HG03520 (cell line): ENCODE measurements at regions not wholly inside any gene's neighbourhood (a gene's known extent, or its start where the extent isn't known, plus 50 kb on each side); places are given as distances from the start of the nearest gene placed in this dataset.
"Not testable (repeated sequence)": the region's sequence is repeated elsewhere in the genome, so short reads cannot be mapped to it uniquely, and the experiment has no call there.

Source experiments
- ATAC-seq: cut with Tn5 transposase; IDR thresholded peaks from one replicate; pipeline ENCODE4 v1.9.1; 2021; ENCODE audit warnings: mild to moderate bottlenecking, moderate library complexity; ENCODE audit not compliant: unreplicated experiment

- ATAC-seq: no peak
Observed at GRCh38 chr6:95660544-95660943, 83.2 kb downstream of the MANEA start.

DNA sequence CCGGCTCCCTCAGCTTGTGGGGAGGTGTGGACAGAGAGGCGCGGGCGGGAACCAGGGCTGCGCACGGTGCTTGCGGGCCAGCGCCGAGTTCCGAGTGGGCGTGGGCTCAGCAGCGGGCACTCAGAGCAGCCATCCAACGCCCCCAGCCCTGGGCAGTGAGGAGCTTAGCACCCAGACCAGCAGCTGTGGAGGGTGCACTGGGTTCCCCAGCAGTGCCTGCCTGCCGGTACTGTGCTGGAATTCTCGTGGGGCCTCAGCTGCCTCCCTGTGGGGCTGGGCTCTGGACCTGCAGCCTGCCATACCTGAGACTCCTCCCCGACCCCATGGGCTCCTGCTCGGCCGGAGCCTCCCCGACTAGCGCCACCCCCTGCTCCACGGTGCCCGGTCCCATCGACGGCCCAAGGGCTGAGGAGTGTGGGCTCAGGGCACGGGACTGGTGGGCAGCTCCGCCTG lies 92.7 kb downstream of the MANEA start:
- no peak for ATAC-seq

DNA sequence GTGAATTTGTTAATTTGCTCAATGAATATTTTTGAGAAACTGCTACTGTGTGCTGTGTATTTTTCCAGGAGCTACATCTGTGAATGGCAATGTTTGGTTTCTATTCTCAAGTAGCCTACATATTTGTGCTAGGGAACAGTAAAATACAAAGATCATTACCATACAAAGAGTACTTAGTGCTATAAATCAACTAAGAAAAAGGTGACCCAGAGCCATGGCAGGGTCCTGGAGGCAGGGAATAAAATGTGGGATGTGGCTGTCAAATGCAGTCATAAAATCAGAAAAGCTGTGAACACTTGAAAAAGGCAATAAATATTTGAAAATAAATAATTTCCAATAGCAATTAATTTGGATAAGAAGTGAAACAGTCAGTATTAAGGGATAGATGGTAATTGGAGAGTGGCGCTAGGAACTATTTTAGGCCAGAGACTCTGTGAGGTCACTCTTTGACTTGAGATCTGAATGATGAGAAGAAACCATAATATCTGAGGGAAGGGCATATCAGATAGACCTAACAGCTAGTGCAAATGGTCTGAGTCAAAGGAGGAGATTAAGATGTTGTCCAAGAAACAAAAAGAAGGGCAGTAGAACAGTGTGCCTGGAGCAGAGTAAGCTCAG lies 98.8 kb downstream of the MANEA start:
- no peak for ATAC-seq

DNA sequence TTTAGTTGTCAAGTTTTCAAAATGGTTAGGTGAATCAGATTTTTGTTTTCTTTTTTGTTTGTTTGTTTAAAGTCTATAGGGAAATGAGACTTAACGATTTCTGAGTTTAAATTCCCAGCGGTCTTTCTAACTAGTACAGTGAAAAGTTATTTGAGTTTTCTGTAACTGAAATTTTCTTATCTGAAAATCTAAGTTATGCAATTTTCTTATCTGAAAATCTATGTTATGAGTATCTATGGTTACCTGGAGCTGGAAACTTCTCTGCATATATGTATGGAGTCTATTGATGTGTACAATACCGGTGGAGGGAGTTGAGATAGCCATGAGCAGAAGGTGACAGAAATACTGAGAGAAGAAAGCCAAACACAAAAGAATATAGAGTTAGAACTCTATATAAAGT lies 102.6 kb downstream of the MANEA start:
- no peak for ATAC-seq

DNA sequence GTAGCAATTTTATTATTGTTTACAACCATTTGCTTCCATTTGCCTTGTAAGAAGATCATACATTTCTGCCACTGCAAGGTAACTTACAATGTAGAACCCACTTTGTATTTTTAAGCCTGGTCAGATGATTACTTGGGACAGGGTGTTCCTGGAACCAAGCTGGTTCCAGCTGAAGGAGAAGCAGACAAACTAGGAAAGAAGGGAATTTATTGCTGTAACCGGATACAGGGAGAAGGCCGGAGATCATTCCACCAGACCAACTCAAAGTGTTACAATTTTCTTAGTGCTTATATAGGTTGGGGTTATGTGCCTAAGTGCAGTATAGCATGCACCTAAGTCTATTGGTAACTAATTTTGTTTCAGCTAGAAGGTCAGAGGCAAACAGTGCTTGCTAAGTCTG lies 104.4 kb downstream of the MANEA start:
- no peak for ATAC-seq

GRCh38 chr6:95682476-95682875 lies 105.1 kb downstream of the MANEA start:
- no peak for ATAC-seq

DNA sequence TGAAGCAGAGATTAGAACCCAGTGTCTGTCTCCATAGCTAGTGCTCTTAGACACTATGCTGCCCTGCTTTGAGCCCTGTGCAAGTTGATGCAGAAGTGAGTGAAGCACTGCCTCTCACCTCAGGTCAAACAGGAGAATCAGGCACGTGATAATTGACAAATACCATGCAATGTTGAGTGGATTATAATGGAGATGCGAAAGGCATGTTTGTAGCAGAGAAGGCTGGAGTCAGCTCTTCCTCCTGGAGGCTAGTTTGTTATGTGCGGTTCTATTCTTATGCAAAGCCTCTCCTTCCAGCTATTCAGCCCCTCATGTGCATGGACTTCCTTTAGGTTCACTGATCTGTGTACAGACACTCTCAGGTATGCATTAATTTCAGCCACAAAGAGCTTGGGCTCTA lies 108.5 kb downstream of the MANEA start:
- no peak for ATAC-seq

- no peak for ATAC-seq
Observed at GRCh38 chr6:95686272-95686671, 108.9 kb downstream of the MANEA start.

DNA sequence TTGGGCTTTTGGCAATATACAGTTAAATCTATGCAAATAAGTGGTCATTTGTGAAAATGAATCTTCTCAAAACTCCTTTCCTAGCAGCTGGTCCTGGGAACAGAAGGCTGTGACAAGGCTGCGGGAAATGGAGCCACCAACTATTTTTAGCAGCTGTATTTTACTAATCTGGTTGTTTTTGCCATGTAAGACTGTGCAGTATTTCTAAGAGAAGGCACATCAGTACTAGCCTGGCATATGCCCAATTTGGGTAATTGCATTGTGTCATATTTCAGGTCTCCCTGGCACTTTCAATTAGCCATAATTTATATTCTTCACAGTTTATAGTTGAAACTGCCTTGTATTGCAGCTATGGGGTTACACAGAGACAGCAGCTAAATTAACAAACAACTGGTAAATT lies 109.6 kb downstream of the MANEA start:
- no peak for ATAC-seq

DNA sequence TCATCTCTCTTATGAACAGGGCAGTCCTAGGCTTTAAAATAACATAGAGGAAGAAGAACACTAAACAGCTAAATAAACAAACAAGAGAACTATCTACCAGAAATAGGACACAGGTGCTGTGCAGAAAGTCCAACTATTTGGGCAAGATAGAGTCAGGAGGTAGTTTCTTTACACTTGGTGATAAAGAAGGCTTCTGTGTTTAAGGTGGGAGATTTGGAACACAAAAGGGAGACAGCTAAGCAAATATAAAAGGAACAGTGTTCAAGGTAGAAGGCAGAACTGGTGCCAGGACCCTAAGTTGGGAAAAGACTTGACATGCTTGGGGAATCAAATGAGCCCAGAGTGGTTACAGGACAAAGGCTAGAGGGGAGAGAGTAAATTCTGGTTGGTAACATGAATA lies 110.5 kb downstream of the MANEA start:
- no peak for ATAC-seq

GRCh38 chr6:95690328-95690727 lies 113.0 kb downstream of the MANEA start:
- ATAC-seq: peak; percentile 82

- no peak for ATAC-seq
Observed at GRCh38 chr6:95693108-95693507, 115.8 kb downstream of the MANEA start.

DNA sequence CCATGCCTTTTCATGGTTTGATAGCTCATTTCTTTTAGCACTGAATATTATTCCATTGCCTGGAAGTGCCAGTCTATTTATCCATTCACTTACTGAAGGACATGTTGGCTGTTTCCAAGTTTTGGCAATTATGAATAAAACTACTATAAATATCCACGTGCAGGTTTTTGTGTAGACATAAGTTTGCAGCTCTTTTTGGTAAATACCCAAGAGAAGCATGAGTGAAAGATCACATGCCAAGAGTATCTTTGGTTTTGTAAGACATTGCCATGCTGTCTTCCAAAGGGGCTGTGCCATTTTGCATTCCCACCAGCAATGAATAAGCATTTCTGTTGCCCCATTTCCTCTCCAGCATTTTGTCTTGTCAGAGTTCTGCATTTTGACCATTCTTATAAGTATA lies 120.9 kb downstream of the MANEA start:
- ATAC-seq: no peak

GRCh38 chr6:95723638-95724037 lies 146.3 kb downstream of the MANEA start:
- ATAC-seq: no peak

DNA sequence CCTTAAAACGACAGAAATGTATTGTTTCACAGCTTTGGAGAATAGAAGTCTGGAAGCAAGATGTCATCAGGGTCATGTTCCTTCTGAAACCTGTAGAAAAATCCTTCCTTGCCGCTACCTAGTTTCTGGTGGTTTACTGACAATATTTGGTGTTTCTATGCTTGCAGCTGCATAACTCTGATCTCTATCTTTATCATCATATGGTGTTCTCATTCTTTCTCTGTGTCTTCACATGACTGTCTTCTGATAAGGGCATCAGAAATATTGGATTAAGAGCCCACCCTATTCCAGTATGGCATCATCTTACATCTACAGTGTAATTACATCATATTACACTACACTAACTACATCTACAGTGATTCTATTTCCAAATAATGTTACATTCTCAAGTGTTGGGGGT lies 148.0 kb downstream of the MANEA start:
- no peak for ATAC-seq

DNA sequence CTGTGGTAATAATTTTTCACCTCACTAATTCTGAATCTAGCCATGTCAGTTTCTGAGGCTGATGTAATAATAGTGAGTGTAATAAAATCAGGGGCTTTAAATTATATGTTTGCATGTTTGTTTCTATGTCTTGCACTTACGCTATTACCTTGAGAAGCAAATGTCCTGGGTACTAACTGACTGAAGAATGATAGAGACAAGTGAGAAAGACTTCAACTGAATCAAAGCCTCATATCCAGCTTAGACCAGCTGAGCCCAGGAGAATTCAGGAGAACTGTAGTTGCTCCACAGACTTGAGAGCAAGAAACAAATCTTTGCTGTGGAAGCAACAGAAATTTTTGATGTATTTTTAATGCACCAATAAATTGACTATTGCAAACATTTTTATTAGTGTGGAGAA lies 162.8 kb downstream of the MANEA start:
- ATAC-seq: no peak

GRCh38 chr6:95741045-95741444 lies 163.7 kb downstream of the MANEA start:
- ATAC-seq: no peak

DNA sequence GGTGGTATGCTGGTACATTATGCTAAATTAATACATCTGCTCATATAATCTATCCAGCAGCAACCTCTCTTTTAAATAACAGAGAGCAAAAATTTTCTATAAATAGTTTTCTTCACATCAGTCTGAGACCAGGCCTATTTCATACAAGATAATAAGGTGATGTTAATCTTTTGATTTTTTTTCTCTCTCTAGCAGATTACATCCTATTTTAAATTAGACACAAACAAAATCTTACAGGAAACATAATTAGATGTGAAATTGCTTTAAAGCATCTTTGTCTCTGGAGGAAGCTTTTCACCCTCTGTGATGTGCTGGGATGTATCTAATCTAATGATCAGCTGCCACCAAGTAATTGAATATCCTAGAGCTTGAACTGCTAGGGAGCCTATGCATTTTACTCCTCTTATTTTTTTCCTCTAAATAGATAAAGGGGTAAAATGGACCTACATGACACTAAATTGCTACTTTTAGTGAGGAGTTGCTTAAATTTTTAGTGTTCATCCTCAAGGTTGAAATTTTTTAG lies 165.5 kb downstream of the MANEA start:
- no peak for ATAC-seq

DNA sequence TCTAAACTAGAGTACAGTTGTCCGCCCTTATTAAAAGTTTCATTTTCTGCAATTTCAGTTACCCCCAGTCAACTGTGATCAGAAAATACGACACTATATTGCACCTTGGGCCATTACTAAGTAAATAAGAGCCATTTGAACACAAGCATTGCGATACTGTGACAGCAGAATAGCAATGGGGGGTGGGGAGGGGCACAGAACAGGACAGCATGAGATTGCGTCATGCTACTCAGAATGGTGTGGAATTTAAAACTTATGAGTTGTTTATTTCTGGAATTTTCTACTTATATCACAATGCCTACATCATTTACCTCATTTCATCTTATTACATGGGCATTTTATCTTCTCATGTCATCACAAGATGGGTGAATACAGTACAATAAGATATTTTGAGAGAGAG lies 166.3 kb downstream of the MANEA start:
- no peak for ATAC-seq

DNA sequence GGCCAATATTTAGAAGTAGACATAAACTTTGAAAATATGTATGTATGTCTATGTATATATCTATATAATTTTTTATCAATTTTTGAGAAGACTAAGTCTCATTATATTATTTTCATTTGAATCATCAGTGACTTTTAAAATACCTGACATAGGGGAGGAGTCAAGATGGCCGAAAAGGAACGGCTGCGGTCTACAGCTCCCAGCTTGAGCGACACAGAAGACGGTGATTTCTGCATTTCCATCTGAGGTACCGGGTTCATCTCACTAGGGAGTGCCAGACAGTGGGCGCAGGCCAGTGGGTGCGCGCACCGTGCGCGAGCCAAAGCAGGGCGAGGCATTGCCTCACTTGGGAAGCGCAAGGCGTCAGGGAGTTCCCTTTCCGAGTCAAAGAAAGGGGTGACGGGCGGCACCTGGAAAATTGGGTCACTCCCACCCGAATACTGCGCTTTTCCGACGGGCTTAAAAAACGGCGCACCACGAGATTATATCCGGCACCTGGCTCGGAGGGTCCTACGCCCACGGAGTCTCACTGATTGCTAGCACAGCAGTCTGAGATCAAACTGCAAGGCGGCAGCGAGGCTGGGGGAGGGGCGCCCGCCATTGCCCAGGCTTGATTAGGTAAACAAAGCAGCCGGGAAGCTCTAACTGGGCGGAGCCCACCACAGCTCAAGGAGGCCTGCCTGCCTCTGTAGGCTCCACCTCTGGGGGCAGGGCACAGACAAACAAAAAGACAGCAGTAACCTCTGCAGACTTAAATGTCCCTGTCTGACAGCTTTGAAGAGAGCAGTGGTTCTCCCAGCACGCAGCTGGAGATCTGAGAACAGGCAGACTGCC lies 181.1 kb downstream of the MANEA start:
- not testable (repeated sequence) for ATAC-seq

DNA sequence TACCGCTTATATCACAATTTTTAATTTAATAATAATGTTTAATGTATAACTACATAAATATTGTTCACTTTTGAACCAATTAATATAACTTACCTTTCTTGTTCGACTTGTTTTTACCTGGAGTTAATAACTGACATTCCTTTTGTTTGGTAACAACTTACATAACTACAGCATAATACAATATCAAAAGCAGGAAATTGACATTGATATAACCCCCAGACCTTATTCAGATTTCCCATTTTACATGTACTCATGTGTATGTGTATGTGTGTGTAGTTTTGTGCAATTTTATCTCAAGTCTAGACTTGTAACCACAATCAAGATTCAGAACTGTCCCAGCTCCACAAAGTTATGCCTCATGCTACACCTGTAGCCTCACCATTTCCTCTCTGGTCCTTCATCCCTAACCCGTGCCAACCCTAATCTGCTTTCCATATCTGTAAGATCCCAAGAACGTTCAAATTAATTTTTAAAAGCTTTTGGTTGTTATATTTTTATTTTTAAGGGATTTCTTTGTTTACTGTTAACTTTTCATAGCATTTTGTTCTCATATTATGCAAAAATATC lies 190.6 kb downstream of the MANEA start:
- ATAC-seq: no peak

DNA sequence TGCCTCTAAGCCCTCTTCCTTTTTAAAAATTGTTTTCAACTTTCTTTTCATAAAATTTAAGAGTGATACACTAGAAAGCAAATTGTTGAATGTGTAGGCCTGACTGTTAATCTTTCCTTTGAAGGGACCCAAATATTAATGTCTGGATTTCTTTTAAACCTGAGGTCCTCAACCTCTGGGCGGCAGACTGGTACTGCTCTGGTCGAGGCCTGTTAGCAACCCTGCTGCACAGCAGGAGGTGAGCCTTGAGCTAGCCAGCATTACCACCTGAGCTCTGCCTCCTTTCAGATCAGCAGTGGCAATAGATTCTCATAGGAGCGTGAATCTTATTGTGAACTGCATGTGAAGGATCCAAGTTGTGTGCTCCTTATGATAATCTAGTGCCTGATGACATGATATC lies 191.2 kb downstream of the MANEA start:
- ATAC-seq: no peak
